KOPT-K1 (cell line): ENCODE measurements at regions not wholly inside any gene's neighbourhood (a gene's known extent, or its start where the extent isn't known, plus 50 kb on each side); places are given as distances from the start of the nearest gene placed in this dataset.
"Not testable (repeated sequence)": the region's sequence is repeated elsewhere in the genome, so short reads cannot be mapped to it uniquely, and the experiment has no call there.

Source experiments
- H3K27ac ChIP-seq: fragments of 200-600 bp; sonication (generic); 2 replicates; pipeline ENCODE4 v1.5.1; 2016; ENCODE audit warnings: antibody characterized with exemption, mild to moderate bottlenecking, low read depth, low read length; ENCODE audit not compliant: poor library complexity, severe bottlenecking
- H3K36me3 ChIP-seq: fragments of 200-600 bp; sonication (generic); 2 replicates; pipeline ENCODE4 v1.5.1; 2017; ENCODE audit warnings: antibody characterized with exemption, mild to moderate bottlenecking, low read length, moderate library complexity; ENCODE audit not compliant: insufficient read depth
- H3K9me3 ChIP-seq: fragments of 200-600 bp; sonication (generic); 2 replicates; pipeline ENCODE4 v1.5.1; 2017; ENCODE audit warnings: antibody characterized with exemption, low read length, mild to moderate bottlenecking; ENCODE audit not compliant: insufficient read depth, poor library complexity, severe bottlenecking

- Histone ChIP-seq H3K27ac (no peak overlapping the region), H3K9me3 (no peaks in the 10 kb centered on the region), H3K36me3 (no peaks in the 10 kb centered on the region)
Measured at GRCh38 chr1:199474738-199475137, 552.8 kb upstream of the NR5A2 start.

- Histone ChIP-seq H3K9me3 (no peaks in the 10 kb centered on the region), H3K36me3 (no peaks in the 10 kb centered on the region), H3K27ac (no peak overlapping the region)
Measured at GRCh38 chr1:199482426-199482825, 545.1 kb upstream of the NR5A2 start.

- Histone ChIP-seq H3K9me3 (peaks cover 14% of the 10 kb centered on the region), H3K27ac (no peak overlapping the region), H3K36me3 (no peaks in the 10 kb centered on the region)
Measured at GRCh38 chr1:199489594-199489993, 537.9 kb upstream of the NR5A2 start.

GRCh38 chr1:199490769-199491527 is 536.6 kb upstream of the NR5A2 start:
- H3K9me3 ChIP-seq, result peaks cover 25% of the 10 kb centered on the region
- no peak overlapping the region for H3K27ac ChIP-seq
- no peaks in the 10 kb centered on the region for H3K36me3 ChIP-seq

- Histone ChIP-seq H3K9me3 (peaks cover 30% of the 10 kb centered on the region), H3K36me3 (no peaks in the 10 kb centered on the region), H3K27ac (no peak overlapping the region)
Measured at GRCh38 chr1:199495432-199495831, 532.1 kb upstream of the NR5A2 start.

GRCh38 chr1:199498802-199499201 is 528.7 kb upstream of the NR5A2 start:
- not testable (repeated sequence) for H3K27ac ChIP-seq

GRCh38 chr1:199508072-199508471 is 519.4 kb upstream of the NR5A2 start:
- Histone ChIP-seq H3K36me3 (no peaks in the 10 kb centered on the region), H3K27ac (no peak overlapping the region), H3K9me3 (no peaks in the 10 kb centered on the region)

More at GRCh38 chr1:199498802-199499201, 528.7 kb upstream of the NR5A2 start:
- H3K9me3 ChIP-seq, result peaks cover 24% of the 10 kb centered on the region
- not testable (repeated sequence) for H3K36me3 ChIP-seq

- Histone ChIP-seq H3K9me3 (no peaks in the 10 kb centered on the region), H3K36me3 (no peaks in the 10 kb centered on the region)
Measured at GRCh38 chr1:199508653-199509052, 518.9 kb upstream of the NR5A2 start.

GRCh38 chr1:199509456-199509855 is 518.1 kb upstream of the NR5A2 start:
- no peaks in the 10 kb centered on the region for H3K9me3 ChIP-seq
- H3K27ac ChIP-seq, result no peak overlapping the region
- no peaks in the 10 kb centered on the region for H3K36me3 ChIP-seq

More at GRCh38 chr1:199508653-199509052, 518.9 kb upstream of the NR5A2 start:
- no peak overlapping the region for H3K27ac ChIP-seq

GRCh38 chr1:199510314-199510713 is 517.2 kb upstream of the NR5A2 start:
- Histone ChIP-seq H3K27ac (no peak overlapping the region), H3K9me3 (no peaks in the 10 kb centered on the region), H3K36me3 (no peaks in the 10 kb centered on the region)

- Histone ChIP-seq H3K9me3 (no peaks in the 10 kb centered on the region), H3K36me3 (no peaks in the 10 kb centered on the region), H3K27ac (no peak overlapping the region)
Measured at GRCh38 chr1:199512037-199512710, 515.3 kb upstream of the NR5A2 start.

- Histone ChIP-seq H3K36me3 (no peaks in the 10 kb centered on the region), H3K27ac (no peak overlapping the region), H3K9me3 (no peaks in the 10 kb centered on the region)
Measured at GRCh38 chr1:199515261-199515660, 512.2 kb upstream of the NR5A2 start.

- no peaks in the 10 kb centered on the region for H3K36me3 ChIP-seq
- H3K9me3 ChIP-seq, result no peaks in the 10 kb centered on the region
- H3K27ac ChIP-seq, result no peak overlapping the region
Measured at GRCh38 chr1:199522338-199522737, 505.2 kb upstream of the NR5A2 start.

- Histone ChIP-seq H3K27ac (no peak overlapping the region), H3K36me3 (no peaks in the 10 kb centered on the region), H3K9me3 (no peaks in the 10 kb centered on the region)
Measured at GRCh38 chr1:199522936-199523335, 504.6 kb upstream of the NR5A2 start.

GRCh38 chr1:199529324-199529723 is 498.2 kb upstream of the NR5A2 start:
- no peaks in the 10 kb centered on the region for H3K36me3 ChIP-seq
- H3K27ac ChIP-seq, result no peak overlapping the region
- peaks cover 18% of the 10 kb centered on the region for H3K9me3 ChIP-seq

GRCh38 chr1:199533361-199533760 is 494.1 kb upstream of the NR5A2 start:
- H3K9me3 ChIP-seq, result peaks cover 53% of the 10 kb centered on the region
- not testable (repeated sequence) for H3K27ac ChIP-seq, H3K36me3 ChIP-seq
